ENCODE measurements at regions not wholly inside any gene's neighbourhood (a gene's known extent, or its start where the extent isn't known, plus 50 kb on each side); places are given as distances from the start of the nearest gene placed in this dataset.

- H3K36me3 ChIP-seq (ENCODE audit: insufficient read depth, low read length) = no peaks in the 10 kb centered on the region
- no peaks in the 10 kb centered on the region for H3K27me3 ChIP-seq (ENCODE audit: insufficient read depth, low read length)
- H3K9me3 ChIP-seq (ENCODE audit: insufficient read depth, low read depth, low read length) = no peaks in the 10 kb centered on the region
- Mint-ChIP-seq H3K9me3 (ENCODE audit: unreplicated experiment) (no peaks in the 10 kb centered on the region), H3K27ac (ENCODE audit: unreplicated experiment) (no peak overlapping the region), H3K27me3 (ENCODE audit: low read depth, unreplicated experiment) (no peaks in the 10 kb centered on the region), H3K4me1 (ENCODE audit: low read depth, unreplicated experiment) (no peaks in the 10 kb centered on the region), H3K4me3 (ENCODE audit: unreplicated experiment) (no peak overlapping the region), H3K36me3 (ENCODE audit: low read depth, unreplicated experiment) (no peaks in the 10 kb centered on the region)
- no peaks in the 10 kb centered on the region for H3K4me1 ChIP-seq (ENCODE audit: insufficient read depth, low read length)
- no peaks in the 10 kb centered on the region for H3K79me2 ChIP-seq (ENCODE audit: insufficient read depth, low read length)
- no peak for TF ChIP-seq CTCF (IDR thresholded peaks at IDR 0.05; ENCODE audit: insufficient read depth, low read depth, low read length)
- no peaks in the 10 kb centered on the region for H4K20me1 ChIP-seq (ENCODE audit: insufficient read depth, low read length)
- no peak for FAIRE-seq
- H3K27ac ChIP-seq (ENCODE audit: low read depth, low read length) = no peak overlapping the region
- no peak overlapping the region for H2AFZ ChIP-seq (ENCODE audit: low read depth, low read length)
- no peak overlapping the region for H3K4me2 ChIP-seq (ENCODE audit: low read length)
- H3K9ac ChIP-seq (ENCODE audit: low read length) = no peak overlapping the region
- DNase-seq (ENCODE audit: low read depth) = no peak
- H3K4me3 ChIP-seq (ENCODE audit: insufficient read depth, low read depth, low read length) = no peak overlapping the region
Observed at GRCh38 chrX:144648788-144649187, 598.5 kb upstream of the SPANXN1 start.

GRCh38 chrX:144681501-144681900 lies 565.8 kb upstream of the SPANXN1 start:
- Histone ChIP-seq H2AFZ (ENCODE audit: low read depth, low read length) (no peak overlapping the region), H3K4me1 (ENCODE audit: insufficient read depth, low read length) (no peaks in the 10 kb centered on the region), H3K4me2 (ENCODE audit: low read length) (no peak overlapping the region), H3K36me3 (ENCODE audit: insufficient read depth, low read length) (no peaks in the 10 kb centered on the region), H3K9me3 (ENCODE audit: insufficient read depth, low read depth, low read length) (no peaks in the 10 kb centered on the region), H3K79me2 (ENCODE audit: insufficient read depth, low read length) (no peaks in the 10 kb centered on the region), H3K4me3 (ENCODE audit: insufficient read depth, low read depth, low read length) (no peak overlapping the region), H4K20me1 (ENCODE audit: insufficient read depth, low read length) (no peaks in the 10 kb centered on the region), H3K9ac (ENCODE audit: low read length) (no peak overlapping the region), H3K27ac (ENCODE audit: low read depth, low read length) (no peak overlapping the region), H3K27me3 (ENCODE audit: insufficient read depth, low read length) (no peaks in the 10 kb centered on the region)
- Mint-ChIP-seq H3K27ac (ENCODE audit: unreplicated experiment) (no peak overlapping the region), H3K27me3 (ENCODE audit: low read depth, unreplicated experiment) (no peaks in the 10 kb centered on the region), H3K9me3 (ENCODE audit: unreplicated experiment) (no peaks in the 10 kb centered on the region), H3K4me3 (ENCODE audit: unreplicated experiment) (no peak overlapping the region), H3K36me3 (ENCODE audit: low read depth, unreplicated experiment) (no peaks in the 10 kb centered on the region), H3K4me1 (ENCODE audit: low read depth, unreplicated experiment) (no peaks in the 10 kb centered on the region)
- no peak for DNase-seq (ENCODE audit: low read depth)
- no peak for TF ChIP-seq CTCF (IDR thresholded peaks at IDR 0.05; ENCODE audit: insufficient read depth, low read depth, low read length)
- no peak for TF ChIP-seq EZH2 (IDR thresholded peaks at IDR 0.05; ENCODE audit: insufficient read depth, low read length)
- no peak for FAIRE-seq

- no peak for FAIRE-seq
- Histone ChIP-seq H3K27ac (ENCODE audit: low read depth, low read length) (no peak overlapping the region), H3K9ac (ENCODE audit: low read length) (no peak overlapping the region), H3K4me3 (ENCODE audit: insufficient read depth, low read depth, low read length) (no peak overlapping the region), H3K79me2 (ENCODE audit: insufficient read depth, low read length) (no peaks in the 10 kb centered on the region), H2AFZ (ENCODE audit: low read depth, low read length) (no peak overlapping the region), H3K4me2 (ENCODE audit: low read length) (no peak overlapping the region), H3K36me3 (ENCODE audit: insufficient read depth, low read length) (no peaks in the 10 kb centered on the region), H3K9me3 (ENCODE audit: insufficient read depth, low read depth, low read length) (no peaks in the 10 kb centered on the region), H3K4me1 (ENCODE audit: insufficient read depth, low read length) (no peaks in the 10 kb centered on the region), H4K20me1 (ENCODE audit: insufficient read depth, low read length) (no peaks in the 10 kb centered on the region), H3K27me3 (ENCODE audit: insufficient read depth, low read length) (no peaks in the 10 kb centered on the region)
- TF ChIP-seq EZH2 (IDR thresholded peaks at IDR 0.05; ENCODE audit: insufficient read depth, low read length) (no peak), CTCF (IDR thresholded peaks at IDR 0.05; ENCODE audit: insufficient read depth, low read depth, low read length) (no peak)
- no peaks in the 10 kb centered on the region for H3K36me3 Mint-ChIP-seq (ENCODE audit: low read depth, unreplicated experiment)
- H3K4me3 Mint-ChIP-seq (ENCODE audit: unreplicated experiment) = no peak overlapping the region
- H3K4me1 Mint-ChIP-seq (ENCODE audit: low read depth, unreplicated experiment) = no peaks in the 10 kb centered on the region
- no peak overlapping the region for H3K27ac Mint-ChIP-seq (ENCODE audit: unreplicated experiment)
- H3K9me3 Mint-ChIP-seq (ENCODE audit: unreplicated experiment) = no peaks in the 10 kb centered on the region
- no peaks in the 10 kb centered on the region for H3K27me3 Mint-ChIP-seq (ENCODE audit: low read depth, unreplicated experiment)
- no peak for DNase-seq (ENCODE audit: low read depth)
Observed at GRCh38 chrX:144683247-144683646, 564.1 kb upstream of the SPANXN1 start.
